Stimulated activated naive CD8-positive, alpha-beta T cell treated with anti-CD3 and anti-CD28 coated beads, Interleukin-15, Interleukin-2, amounts not matched to agents 100 ng/mL and 50 ng/mL, for 24 hours (primary cell): ENCODE measurements at regions not wholly inside any gene's neighbourhood (a gene's known extent, or its start where the extent isn't known, plus 50 kb on each side); places are given as distances from the start of the nearest gene placed in this dataset.

Source experiments
- H3K27ac Mint-ChIP-seq: one replicate; pipeline ENCODE4 v1.8.0; 2021; ENCODE audit warnings: mild to moderate bottlenecking, mixed read lengths
- H3K27me3 Mint-ChIP-seq: one replicate; pipeline ENCODE4 v1.8.0; 2021; ENCODE audit warnings: mixed read lengths
- H3K36me3 Mint-ChIP-seq: one replicate; pipeline ENCODE4 v1.8.0; 2021; ENCODE audit warnings: low read depth, mixed read lengths
- H3K4me1 Mint-ChIP-seq: one replicate; pipeline ENCODE4 v1.8.0; 2021; ENCODE audit warnings: low read depth, mixed read lengths
- H3K4me3 Mint-ChIP-seq: one replicate; pipeline ENCODE4 v1.8.0; 2021; ENCODE audit warnings: mild to moderate bottlenecking, mixed read lengths
- H3K9me3 Mint-ChIP-seq: one replicate; pipeline ENCODE4 v1.8.0; 2021; ENCODE audit warnings: mixed read lengths

DNA sequence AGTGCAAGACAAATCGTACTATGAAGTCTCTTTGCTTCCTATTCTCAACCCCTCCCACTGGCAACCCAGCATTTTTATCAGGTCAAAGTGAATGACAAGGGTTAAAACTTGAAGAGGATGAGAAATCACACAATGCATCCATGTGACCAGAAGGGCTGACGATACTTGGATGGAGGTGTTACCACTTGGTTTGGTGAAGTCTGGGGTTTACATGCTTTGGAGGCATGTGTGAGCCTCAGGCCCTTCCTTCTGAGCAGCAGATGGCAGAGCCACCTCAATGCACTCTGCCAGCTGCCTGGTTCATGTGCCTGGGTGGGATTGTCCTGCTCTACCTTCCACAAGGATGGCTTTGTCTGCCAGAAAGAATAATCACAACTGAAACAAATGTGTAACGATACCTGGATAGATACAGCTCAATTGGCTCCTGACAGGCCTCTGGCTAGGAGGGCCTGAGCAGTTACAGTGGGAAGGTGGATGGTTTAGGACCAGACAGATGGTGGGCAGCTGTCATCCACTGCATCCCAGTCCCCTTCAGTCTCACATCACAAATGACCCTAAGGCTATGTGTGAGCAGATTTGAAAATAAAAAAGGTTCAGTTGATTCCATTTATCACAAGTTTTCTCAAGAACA is 51.5 kb upstream of the CNIH3 start:
- Mint-ChIP-seq H3K4me1 (no peaks in the 10 kb centered on the region), H3K27ac (no peak overlapping the region), H3K27me3 (no peaks in the 10 kb centered on the region), H3K9me3 (peaks cover 9% of the 10 kb centered on the region), H3K36me3 (no peaks in the 10 kb centered on the region), H3K4me3 (no peak overlapping the region)

DNA sequence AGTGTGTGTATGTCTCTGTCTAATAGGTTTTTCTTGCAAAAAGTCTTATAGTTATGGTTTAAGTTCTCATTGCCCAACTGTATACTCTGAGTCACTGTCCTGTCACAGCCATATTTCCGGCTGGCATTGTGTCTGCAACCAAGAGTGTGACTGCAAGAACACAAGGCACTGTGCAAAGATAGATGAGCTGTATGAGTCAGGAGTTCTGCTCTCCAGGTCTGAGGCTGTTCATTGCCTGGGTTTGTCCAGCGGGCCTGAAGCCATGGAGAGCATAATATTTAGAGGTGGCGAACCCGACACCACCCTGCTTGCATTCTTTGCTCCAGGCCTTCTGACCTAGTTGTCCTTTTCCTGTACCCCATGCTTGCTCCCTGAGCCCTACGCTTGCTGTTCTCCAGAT is 50.9 kb upstream of the CNIH3 start:
- H3K9me3 Mint-ChIP-seq, result peaks cover 9% of the 10 kb centered on the region
- H3K4me1 Mint-ChIP-seq, result no peaks in the 10 kb centered on the region
- H3K27ac Mint-ChIP-seq, result no peak overlapping the region
- H3K36me3 Mint-ChIP-seq, result no peaks in the 10 kb centered on the region
- H3K27me3 Mint-ChIP-seq, result no peaks in the 10 kb centered on the region
- H3K4me3 Mint-ChIP-seq, result no peak overlapping the region

DNA sequence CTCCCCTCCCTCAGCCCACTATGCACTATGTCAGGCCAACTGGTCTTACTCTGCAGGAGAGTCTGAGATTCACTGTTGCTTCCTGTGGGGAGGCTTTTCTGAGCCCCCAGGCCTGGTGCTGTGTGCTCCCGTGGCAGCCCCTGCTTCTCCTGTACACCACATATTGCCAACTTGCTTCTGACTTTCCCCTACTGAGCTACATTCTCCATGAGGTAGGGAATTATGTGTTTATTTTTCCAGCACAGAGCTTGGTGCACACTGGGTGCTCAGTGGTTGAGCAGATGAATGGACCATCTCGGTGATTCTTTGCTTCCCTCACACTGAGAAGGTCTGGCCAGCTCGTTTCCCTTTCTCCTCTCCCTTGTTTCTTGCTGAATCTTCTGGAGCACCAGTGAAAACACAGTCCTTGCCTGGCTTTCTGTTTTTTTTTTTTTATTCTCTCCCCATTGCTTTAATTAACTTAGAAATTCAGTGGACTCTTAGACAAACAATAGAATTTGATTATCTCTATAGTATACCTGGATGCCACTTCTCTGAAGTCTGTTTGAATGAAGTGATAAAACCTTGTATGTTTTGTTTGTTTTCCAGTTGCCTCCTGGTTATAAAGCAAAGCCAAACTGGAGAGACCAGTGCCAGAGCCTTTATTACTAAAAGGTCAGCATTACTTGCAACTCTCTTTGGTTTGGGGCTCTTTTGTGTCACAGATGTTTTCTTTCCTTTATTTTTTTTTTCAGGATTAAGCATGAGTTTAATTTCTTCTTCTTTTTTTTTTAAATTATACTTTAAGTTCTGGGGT is 50.3 kb upstream of the CNIH3 start:
- Mint-ChIP-seq H3K9me3 (peaks cover 5% of the 10 kb centered on the region), H3K4me1 (no peaks in the 10 kb centered on the region), H3K4me3 (no peak overlapping the region), H3K36me3 (no peaks in the 10 kb centered on the region), H3K27me3 (no peaks in the 10 kb centered on the region), H3K27ac (no peak overlapping the region)
